Activated CD4-positive, alpha-beta T cell treated with anti-CD3 and anti-CD28 coated beads for 36 hours (primary cell): ENCODE measurements at regions not wholly inside any gene's neighbourhood (a gene's known extent, or its start where the extent isn't known, plus 50 kb on each side); places are given as distances from the start of the nearest gene placed in this dataset.

ENCODE experiments used
- ATAC-seq: fragments of 200-7000 bp; cut with Tn5 transposase; one replicate; pipeline ENCODE4 v1.10.0; 2021; ENCODE audit warnings: mild to moderate bottlenecking, moderate library complexity
- CTCF ChIA-PET: fragments of 350-600 bp; sonication (Branson Sonifier 250); formaldehyde crosslinking; loops from one replicate; lab custom pipeline; 2021; ENCODE audit warnings: antibody characterized with exemption; lab: Charles Lee
- POLR2A ChIA-PET: fragments of 350-600 bp; sonication (Branson Sonifier 250); formaldehyde crosslinking; loops from one replicate; lab custom pipeline; 2021; ENCODE audit warnings: antibody characterized with exemption, inconsistent platforms; lab: Charles Lee
- DNase-seq: peaks from one replicate; pipeline ENCODE4 v3.0.0-alpha.2; 2020
- H3K27ac Mint-ChIP-seq: one replicate; pipeline ENCODE4 v1.8.0; 2021; ENCODE audit warnings: mixed read lengths
- H3K27me3 Mint-ChIP-seq: one replicate; pipeline ENCODE4 v1.8.0; 2021; ENCODE audit warnings: mixed read lengths
- H3K36me3 Mint-ChIP-seq: one replicate; pipeline ENCODE4 v1.8.0; 2021; ENCODE audit warnings: low read depth, mixed read lengths
- H3K4me1 Mint-ChIP-seq: one replicate; pipeline ENCODE4 v1.8.0; 2021; ENCODE audit warnings: mixed read lengths
- H3K4me3 Mint-ChIP-seq: one replicate; pipeline ENCODE4 v1.8.0; 2021; ENCODE audit warnings: mild to moderate bottlenecking, moderate library complexity, mixed read lengths
- H3K9me3 Mint-ChIP-seq: one replicate; pipeline ENCODE4 v1.8.0; 2021; ENCODE audit warnings: low read depth, mixed read lengths
- intact Hi-C, 2 experiments: fragments of 100-400 bp; cut with DNase I in 1 of 2; cut with micrococcal nuclease in 1 of 2; formaldehyde crosslinking; loops; one replicate each; pipeline versions ENCODE4 v1.14.2 to v1.15.1; 2022 to 2024; cut with DNase I, micrococcal nuclease

DNA sequence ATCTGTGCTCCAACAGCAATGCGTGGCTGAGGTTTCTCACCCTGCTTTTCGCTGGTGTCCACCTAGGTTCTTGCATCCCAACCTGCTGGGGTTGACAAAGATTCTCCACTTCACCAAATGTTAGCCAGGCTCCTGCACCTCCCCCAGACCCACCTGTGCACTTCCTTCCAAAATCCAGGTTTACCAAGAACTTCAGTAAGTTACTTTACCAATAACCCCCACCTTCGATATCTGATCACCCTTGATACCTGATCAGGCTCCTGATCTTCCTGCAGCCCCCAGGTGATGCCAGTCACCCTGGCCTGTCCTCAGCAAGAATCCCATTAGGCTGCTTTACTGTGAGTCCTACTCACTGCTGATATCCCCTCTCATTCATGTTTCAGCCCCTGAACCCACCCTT, 1203.4 kb downstream of the TBC1D22A start:
- ChIA-PET POLR2A (no interaction called here), CTCF (no interaction called here)
- DNase-seq, result no peak
- intact Hi-C loops, result no loop called here
- no peak overlapping the region for H3K27ac Mint-ChIP-seq
- no peak overlapping the region for H3K4me3 Mint-ChIP-seq
- no peaks in the 10 kb centered on the region for H3K4me1 Mint-ChIP-seq
- H3K27me3 Mint-ChIP-seq, result peaks cover 9% of the 10 kb centered on the region
- no peaks in the 10 kb centered on the region for H3K36me3 Mint-ChIP-seq
- ATAC-seq, result no peak
- no peaks in the 10 kb centered on the region for H3K9me3 Mint-ChIP-seq

DNA sequence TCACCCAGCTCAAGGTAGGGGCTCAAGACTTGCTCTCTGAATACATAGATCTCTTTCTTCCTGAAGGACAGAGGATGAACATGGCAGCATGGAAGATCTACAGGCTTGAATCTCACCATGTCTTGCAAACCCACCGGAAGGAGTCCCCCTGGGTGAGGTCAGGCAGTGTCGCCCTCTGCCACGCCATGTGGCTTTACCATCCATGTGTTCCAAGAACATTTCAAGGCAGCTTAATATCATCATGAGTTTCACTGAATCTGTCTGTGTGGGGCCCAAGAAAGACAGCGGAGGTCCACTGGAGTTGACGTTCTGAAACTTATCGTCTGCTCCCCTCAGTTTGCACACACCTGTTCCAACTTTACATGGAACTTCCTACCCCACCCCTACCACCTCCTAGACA, 1202.6 kb downstream of the TBC1D22A start:
- no peaks in the 10 kb centered on the region for H3K36me3 Mint-ChIP-seq
- DNase-seq, result no peak
- POLR2A ChIA-PET, result no interaction called here

DNA sequence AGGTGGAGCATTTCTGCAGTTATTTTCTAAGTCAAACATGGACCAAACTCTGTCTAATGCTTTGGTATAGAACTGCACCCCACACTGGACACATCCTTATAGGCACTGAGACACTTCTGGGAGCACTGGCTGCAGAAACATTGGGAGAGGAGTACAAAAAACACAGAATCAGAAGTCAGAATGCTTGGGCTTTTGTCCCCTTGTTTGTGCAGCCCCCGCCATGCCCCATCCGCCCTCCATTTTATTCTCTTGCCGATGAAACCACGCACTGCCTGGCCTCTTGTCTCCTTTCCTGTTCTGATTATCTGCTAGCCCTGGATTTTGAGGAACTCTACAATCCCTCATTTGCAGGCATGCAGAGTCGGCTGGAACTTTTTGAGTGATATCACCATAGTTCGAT, 1201.2 kb downstream of the TBC1D22A start:
- intact Hi-C loops, result no loop called here

More for the DNA sequence above, 1202.6 kb downstream of the TBC1D22A start:
- intact Hi-C loops, result no loop called here
- no peak for ATAC-seq
- H3K27ac Mint-ChIP-seq, result no peak overlapping the region
- H3K27me3 Mint-ChIP-seq, result peaks cover 9% of the 10 kb centered on the region
- H3K4me1 Mint-ChIP-seq, result no peaks in the 10 kb centered on the region
- CTCF ChIA-PET, result no interaction called here
- H3K4me3 Mint-ChIP-seq, result no peak overlapping the region
- H3K9me3 Mint-ChIP-seq, result no peaks in the 10 kb centered on the region

DNA sequence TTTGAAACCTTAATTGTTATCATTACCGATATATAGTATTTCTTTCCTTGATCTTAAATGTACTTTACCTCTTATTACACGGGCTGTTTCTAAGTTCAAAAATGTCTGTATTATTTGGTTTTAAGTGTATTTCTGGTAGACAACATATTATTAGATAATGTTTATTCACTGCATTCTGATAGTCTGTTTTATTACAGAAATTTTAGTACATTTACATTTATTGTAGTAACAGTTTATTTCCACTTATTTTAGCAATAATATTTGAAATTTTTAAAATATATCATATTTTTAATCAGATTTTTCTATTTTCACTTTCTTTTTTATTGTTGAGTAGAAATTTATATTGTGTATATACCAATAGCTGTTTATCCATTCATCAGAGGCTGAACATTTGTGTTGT, 1195.2 kb downstream of the TBC1D22A start:
- Mint-ChIP-seq H3K4me3 (no peak overlapping the region), H3K27ac (no peak overlapping the region), H3K27me3 (no peaks in the 10 kb centered on the region), H3K4me1 (no peaks in the 10 kb centered on the region), H3K9me3 (no peaks in the 10 kb centered on the region), H3K36me3 (no peaks in the 10 kb centered on the region)
- intact Hi-C loops, result no loop called here
- ChIA-PET CTCF (no interaction called here), POLR2A (no interaction called here)
- no peak for ATAC-seq
- DNase-seq, result no peak

More for the DNA sequence above, 1201.2 kb downstream of the TBC1D22A start:
- H3K27ac Mint-ChIP-seq, result no peak overlapping the region
- ATAC-seq, result no peak
- no peaks in the 10 kb centered on the region for H3K4me1 Mint-ChIP-seq
- H3K9me3 Mint-ChIP-seq, result no peaks in the 10 kb centered on the region
- DNase-seq, result no peak
- ChIA-PET POLR2A (no interaction called here), CTCF (no interaction called here)
- H3K36me3 Mint-ChIP-seq, result no peaks in the 10 kb centered on the region
- H3K4me3 Mint-ChIP-seq, result no peak overlapping the region
- H3K27me3 Mint-ChIP-seq, result peaks cover 9% of the 10 kb centered on the region

DNA sequence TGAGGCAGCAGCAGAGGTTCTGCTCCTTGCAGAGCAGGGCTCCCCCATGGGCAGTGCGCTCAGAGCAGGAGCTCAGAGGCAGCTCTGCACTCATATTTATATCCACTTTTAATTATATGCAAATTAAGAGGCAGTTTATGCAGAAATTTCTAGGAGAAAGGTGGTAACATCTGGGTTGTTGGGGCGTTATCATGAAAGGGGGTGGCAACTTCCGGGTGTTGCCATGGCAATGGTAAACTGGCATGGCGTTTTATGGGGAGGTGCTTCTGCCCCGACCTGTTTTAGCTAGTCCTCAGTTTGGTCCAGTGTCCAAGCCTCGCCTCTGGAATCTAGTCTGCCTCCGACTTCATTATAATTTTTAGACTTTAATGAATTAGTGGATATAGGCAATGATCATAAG, 1191.7 kb downstream of the TBC1D22A start:
- CTCF ChIA-PET, result no interaction called here
- no peak overlapping the region for H3K4me3 Mint-ChIP-seq
- intact Hi-C loops, result no loop called here
- H3K27me3 Mint-ChIP-seq, result peaks cover 5% of the 10 kb centered on the region
- no peak for DNase-seq
- no peaks in the 10 kb centered on the region for H3K4me1 Mint-ChIP-seq
- H3K27ac Mint-ChIP-seq, result no peak overlapping the region
- no peaks in the 10 kb centered on the region for H3K36me3 Mint-ChIP-seq
- POLR2A ChIA-PET, result no interaction called here
- no peak for ATAC-seq
- H3K9me3 Mint-ChIP-seq, result peaks cover 5% of the 10 kb centered on the region

DNA sequence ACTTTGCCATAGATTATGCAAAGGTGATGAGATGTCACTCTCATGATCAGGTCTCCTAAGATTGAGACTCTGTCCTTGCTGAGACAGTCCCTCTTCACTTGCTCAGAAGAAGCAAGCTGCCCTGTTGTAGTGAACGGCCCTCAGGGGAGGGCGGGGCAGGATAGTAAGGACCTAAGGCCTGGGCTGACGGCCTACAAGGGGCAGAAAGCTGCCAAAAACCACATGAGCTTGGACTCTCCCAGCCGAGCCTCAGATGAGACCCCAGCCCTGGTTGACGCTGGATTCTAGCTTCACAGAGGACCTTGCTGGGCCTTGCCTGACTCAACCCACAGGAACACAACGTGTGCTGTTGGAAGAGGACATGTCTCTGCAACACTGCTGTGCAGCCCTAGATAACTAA, 1182.5 kb downstream of the TBC1D22A start:
- no peaks in the 10 kb centered on the region for H3K36me3 Mint-ChIP-seq
- CTCF ChIA-PET, result no interaction called here
- H3K27me3 Mint-ChIP-seq, result peaks cover 4% of the 10 kb centered on the region
- ATAC-seq, result no peak
- intact Hi-C loops, result no loop called here
- H3K4me1 Mint-ChIP-seq, result no peaks in the 10 kb centered on the region
- H3K9me3 Mint-ChIP-seq, result no peaks in the 10 kb centered on the region
- H3K4me3 Mint-ChIP-seq, result no peak overlapping the region
- no peak overlapping the region for H3K27ac Mint-ChIP-seq
- POLR2A ChIA-PET, result no interaction called here
- DNase-seq, result no peak

DNA sequence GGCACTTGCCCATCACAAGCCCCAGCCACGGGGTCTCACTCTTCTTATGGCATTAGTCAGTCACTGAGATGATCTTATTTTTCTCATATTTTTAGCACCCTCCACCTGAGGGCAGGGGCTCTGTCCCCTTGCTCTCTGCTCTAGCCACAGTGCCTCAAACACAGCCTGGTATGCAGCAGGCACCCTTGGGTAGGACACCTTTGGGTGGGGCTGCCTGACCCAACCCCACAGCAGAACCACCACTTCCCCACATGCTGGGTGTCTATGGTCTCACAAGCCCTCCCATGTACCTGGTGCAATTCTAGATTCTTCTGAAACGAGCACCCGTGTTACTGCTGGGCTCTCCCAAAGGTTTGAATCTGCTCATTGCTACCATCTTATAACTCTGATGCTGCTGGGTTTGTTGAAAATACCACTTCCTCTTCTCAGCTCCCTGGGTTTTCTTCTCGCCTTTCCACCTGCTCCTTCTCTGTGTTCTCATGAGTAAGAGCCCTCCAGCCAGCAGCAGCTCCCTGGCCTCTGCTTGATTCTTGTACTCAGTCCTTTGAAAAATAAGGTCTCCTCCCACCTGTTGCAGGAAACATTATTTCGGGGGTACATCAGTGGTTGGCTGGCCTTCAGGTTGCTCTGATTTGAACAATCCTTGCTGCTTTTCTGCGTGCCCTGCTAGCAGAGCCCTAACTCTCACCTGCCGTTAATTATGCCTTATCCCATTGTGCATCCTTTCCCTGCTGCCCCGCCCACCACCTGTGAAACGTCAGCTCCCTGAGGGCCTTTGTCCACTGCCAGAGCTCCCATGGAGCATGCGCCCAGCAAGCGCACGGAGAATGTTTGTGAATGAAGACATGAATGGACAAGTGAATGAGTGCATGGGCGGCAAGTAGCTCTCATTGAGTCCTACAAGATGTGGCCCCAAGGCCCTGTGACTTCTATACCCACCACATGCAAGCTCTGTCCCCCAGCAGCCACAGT, 1181.6 kb downstream of the TBC1D22A start:
- H3K27me3 Mint-ChIP-seq, result no peaks in the 10 kb centered on the region
- ChIA-PET POLR2A (no interaction called here), CTCF (interaction anchor here (0.6 kb wide), 1 partner anchor 80 kb away, joined by 3 read pairs; no protein-coding TSS in a partner anchor)
- no peak overlapping the region for H3K4me3 Mint-ChIP-seq
- ATAC-seq (no peak), DNase-seq (no peak)
- H3K36me3 Mint-ChIP-seq, result no peaks in the 10 kb centered on the region
- no peaks in the 10 kb centered on the region for H3K9me3 Mint-ChIP-seq
- intact Hi-C loops, result no loop called here
- no peak overlapping the region for H3K27ac Mint-ChIP-seq
- no peaks in the 10 kb centered on the region for H3K4me1 Mint-ChIP-seq

DNA sequence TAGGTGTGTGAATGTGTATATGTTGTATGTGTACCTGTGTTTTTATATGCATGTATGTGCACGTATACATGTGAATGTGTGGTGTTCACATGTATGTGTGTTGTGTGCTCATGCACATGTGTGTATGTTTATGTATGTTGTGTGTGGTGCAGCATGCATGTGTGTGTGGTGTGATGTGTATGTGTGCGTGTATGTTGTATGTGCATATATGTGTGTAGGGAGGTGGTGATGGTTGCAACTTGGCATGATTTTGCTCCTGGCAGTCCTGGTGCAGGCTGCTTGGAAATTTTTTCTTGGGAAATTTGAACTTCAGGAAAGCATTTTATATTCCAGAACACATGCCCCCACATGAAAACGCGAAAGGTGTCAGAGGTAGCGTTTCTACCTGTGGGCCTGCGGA, 1177.8 kb downstream of the TBC1D22A start:
- no peak overlapping the region for H3K4me3 Mint-ChIP-seq
- peaks cover 4% of the 10 kb centered on the region for H3K9me3 Mint-ChIP-seq
- ATAC-seq (no peak), DNase-seq (no peak)
- ChIA-PET POLR2A (no interaction called here), CTCF (interaction anchor here (1.0 kb wide), 1 partner anchor 9 kb away, joined by 3 read pairs; no protein-coding TSS in a partner anchor)
- H3K27ac Mint-ChIP-seq, result no peak overlapping the region
- H3K4me1 Mint-ChIP-seq, result no peaks in the 10 kb centered on the region
- peaks cover 2% of the 10 kb centered on the region for H3K27me3 Mint-ChIP-seq
- no peaks in the 10 kb centered on the region for H3K36me3 Mint-ChIP-seq
- intact Hi-C loops, result no loop called here

DNA sequence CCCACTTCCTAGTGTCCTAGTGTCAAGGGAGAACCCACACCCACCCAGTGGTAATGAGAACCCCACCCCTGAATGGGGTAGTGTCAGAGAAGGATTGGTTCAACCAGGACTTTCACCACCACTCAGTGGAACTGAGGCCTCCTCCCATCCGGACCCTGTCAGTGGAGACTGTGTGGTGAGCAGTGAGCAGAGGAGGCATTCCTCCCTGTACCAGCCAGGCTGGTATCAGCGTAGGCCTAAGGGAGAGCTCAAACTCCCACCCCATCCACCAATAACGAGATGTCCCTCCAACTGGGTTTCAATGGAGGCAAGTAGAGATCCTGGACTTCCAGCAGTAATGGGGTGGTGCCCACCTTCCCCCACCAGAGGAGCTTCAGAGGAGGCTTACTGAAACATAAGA, 1171.4 kb downstream of the TBC1D22A start:
- ChIA-PET POLR2A (no interaction called here), CTCF (no interaction called here)
- Mint-ChIP-seq H3K4me1 (no peaks in the 10 kb centered on the region), H3K4me3 (no peak overlapping the region), H3K27ac (no peak overlapping the region), H3K36me3 (no peaks in the 10 kb centered on the region), H3K9me3 (peaks cover 9% of the 10 kb centered on the region), H3K27me3 (peaks cover 6% of the 10 kb centered on the region)
- ATAC-seq (no peak), DNase-seq (no peak)
- intact Hi-C loops, result no loop called here

DNA sequence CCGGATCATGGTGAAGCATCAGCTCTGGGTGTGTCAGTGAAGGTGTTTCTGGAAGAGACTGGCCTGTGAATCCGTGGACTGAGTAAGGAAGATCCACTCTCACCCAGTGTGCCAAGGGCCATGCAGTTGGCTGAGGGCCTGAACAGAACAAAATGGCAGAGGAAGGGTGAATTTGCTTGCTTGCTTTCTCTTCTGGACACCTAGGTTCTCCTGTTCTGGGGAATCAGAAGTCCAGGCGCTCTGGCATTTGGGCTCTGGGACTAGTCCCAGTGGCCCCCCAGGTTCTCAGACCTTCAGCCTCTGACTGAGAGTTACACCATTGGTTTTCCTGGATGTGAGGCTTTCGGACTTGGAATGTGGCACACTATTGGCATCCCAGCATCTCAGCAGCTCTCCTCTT, 1170.8 kb downstream of the TBC1D22A start:
- Mint-ChIP-seq H3K9me3 (peaks cover 9% of the 10 kb centered on the region), H3K36me3 (no peaks in the 10 kb centered on the region), H3K27ac (no peak overlapping the region), H3K27me3 (peaks cover 6% of the 10 kb centered on the region), H3K4me3 (no peak overlapping the region), H3K4me1 (no peaks in the 10 kb centered on the region)
- ATAC-seq (no peak), DNase-seq (no peak)
- ChIA-PET CTCF (no interaction called here), POLR2A (no interaction called here)
- intact Hi-C loops, result no loop called here

DNA sequence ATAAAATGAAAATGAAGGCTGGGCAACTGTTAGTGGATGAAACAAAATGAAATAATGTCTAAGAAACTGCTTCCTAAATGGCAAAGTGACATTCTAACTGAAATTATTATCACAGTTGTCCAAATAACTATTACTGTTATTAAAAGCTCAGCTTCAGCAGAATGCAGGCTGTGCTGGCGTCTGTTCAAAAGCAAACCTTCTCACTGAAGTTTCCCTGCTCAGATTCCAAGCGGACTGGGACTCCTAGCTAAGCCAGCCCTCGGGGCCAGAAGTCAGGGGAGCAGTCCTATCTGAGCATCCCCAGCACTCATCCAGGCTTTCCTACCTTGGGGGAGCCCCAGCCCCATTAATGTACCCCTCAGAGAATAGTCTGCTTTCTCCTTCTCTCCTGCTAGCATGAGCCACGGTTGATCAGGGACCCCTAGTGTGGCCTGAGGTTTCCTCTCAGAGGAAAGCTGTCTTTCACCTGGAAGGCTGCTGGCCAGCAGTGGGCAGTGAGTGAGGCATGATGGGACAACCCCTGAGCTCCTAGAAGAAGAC, 1167.3 kb downstream of the TBC1D22A start:
- no peak for DNase-seq
- intact Hi-C loops, result no loop called here
- peaks cover 5% of the 10 kb centered on the region for H3K9me3 Mint-ChIP-seq
- ATAC-seq, result no peak
- H3K36me3 Mint-ChIP-seq, result no peaks in the 10 kb centered on the region
- no peak overlapping the region for H3K4me3 Mint-ChIP-seq
- ChIA-PET POLR2A (no interaction called here), CTCF (no interaction called here)
- no peaks in the 10 kb centered on the region for H3K4me1 Mint-ChIP-seq
- peaks cover 4% of the 10 kb centered on the region for H3K27me3 Mint-ChIP-seq
- no peak overlapping the region for H3K27ac Mint-ChIP-seq

DNA sequence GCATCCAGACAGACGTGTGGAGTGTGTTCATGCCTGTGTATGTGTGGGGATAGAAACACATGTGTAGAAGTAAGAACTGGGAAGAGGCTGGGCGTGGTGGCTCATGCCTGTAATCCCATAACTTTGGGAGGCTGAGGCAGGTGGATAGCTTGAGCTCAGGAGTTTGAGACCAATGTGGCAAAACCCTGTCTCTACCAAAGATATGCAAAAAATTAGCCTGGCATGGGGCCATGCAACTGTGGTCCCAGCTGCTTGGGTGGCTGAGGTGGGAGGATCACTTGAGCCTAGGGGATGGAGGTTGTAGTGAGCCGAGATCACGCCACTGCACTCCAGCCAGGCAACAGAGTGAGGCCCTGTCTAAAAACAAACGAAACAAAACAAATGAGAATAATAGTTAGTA, 1166.6 kb downstream of the TBC1D22A start:
- POLR2A ChIA-PET, result no interaction called here
- no peak for DNase-seq
- ATAC-seq, result no peak
- CTCF ChIA-PET, result no interaction called here
- H3K36me3 Mint-ChIP-seq, result no peaks in the 10 kb centered on the region
- no peak overlapping the region for H3K4me3 Mint-ChIP-seq
- peaks cover 4% of the 10 kb centered on the region for H3K27me3 Mint-ChIP-seq
- H3K4me1 Mint-ChIP-seq, result no peaks in the 10 kb centered on the region
- intact Hi-C loops, result no loop called here
- no peak overlapping the region for H3K27ac Mint-ChIP-seq
- no peaks in the 10 kb centered on the region for H3K9me3 Mint-ChIP-seq
